ENCODE measurements at regions not wholly inside any gene's neighbourhood (a gene's known extent, or its start where the extent isn't known, plus 50 kb on each side); places are given as distances from the start of the nearest gene placed in this dataset.
"Not testable (repeated sequence)": the region's sequence is repeated elsewhere in the genome, so short reads cannot be mapped to it uniquely, and the experiment has no call there.

- in situ Hi-C loops (cut with MboI; ENCODE audit: low pct_unique_long_range_greater_than_20kb, low sequenced_read_pairs): no loop called here
- no peak for DNase-seq
These were observed 100.4 kb upstream of the NAA20 start for GRCh38 chr20:19916531-19917485.

GRCh38 chr20:19918965-19919329 lies 98.2 kb upstream of the NAA20 start:
- DNase-seq: no peak
- in situ Hi-C loops (cut with MboI; ENCODE audit: low pct_unique_long_range_greater_than_20kb, low sequenced_read_pairs): no loop called here

- no peak for DNase-seq
- in situ Hi-C loops (cut with MboI; ENCODE audit: low pct_unique_long_range_greater_than_20kb, low sequenced_read_pairs): no loop called here
These were observed 96.6 kb upstream of the NAA20 start for GRCh38 chr20:19920381-19921138.

GRCh38 chr20:19921284-19921793 lies 95.8 kb upstream of the NAA20 start:
- in situ Hi-C loops (cut with MboI; ENCODE audit: low pct_unique_long_range_greater_than_20kb, low sequenced_read_pairs): no loop called here

GRCh38 chr20:19921829-19922228 lies 95.3 kb upstream of the NAA20 start:
- DNase-seq; in situ Hi-C loops (cut with MboI; ENCODE audit: low pct_unique_long_range_greater_than_20kb, low sequenced_read_pairs): not testable (repeated sequence)

More at GRCh38 chr20:19921284-19921793, 95.8 kb upstream of the NAA20 start:
- no peak for DNase-seq

- DNase-seq: no peak
- in situ Hi-C loops (cut with MboI; ENCODE audit: low pct_unique_long_range_greater_than_20kb, low sequenced_read_pairs): no loop called here
These were observed 94.4 kb upstream of the NAA20 start for GRCh38 chr20:19922716-19923115.

GRCh38 chr20:19923762-19924161 lies 93.4 kb upstream of the NAA20 start:
- in situ Hi-C loops (cut with MboI; ENCODE audit: low pct_unique_long_range_greater_than_20kb, low sequenced_read_pairs): no loop called here
- DNase-seq: no peak

- in situ Hi-C loops (cut with MboI; ENCODE audit: low pct_unique_long_range_greater_than_20kb, low sequenced_read_pairs): no loop called here
- no peak for DNase-seq
These were observed 92.9 kb upstream of the NAA20 start for GRCh38 chr20:19924255-19924654.

- DNase-seq: no peak
- in situ Hi-C loops (cut with MboI; ENCODE audit: low pct_unique_long_range_greater_than_20kb, low sequenced_read_pairs): no loop called here
These were observed 90.6 kb upstream of the NAA20 start for GRCh38 chr20:19926591-19926990.

GRCh38 chr20:19928328-19929011 lies 88.7 kb upstream of the NAA20 start:
- in situ Hi-C loops (cut with MboI; ENCODE audit: low pct_unique_long_range_greater_than_20kb, low sequenced_read_pairs): no loop called here
- no peak for DNase-seq

- DNase-seq: no peak
- in situ Hi-C loops (cut with MboI; ENCODE audit: low pct_unique_long_range_greater_than_20kb, low sequenced_read_pairs): no loop called here
These were observed 88.2 kb upstream of the NAA20 start for GRCh38 chr20:19929012-19929360.

GRCh38 chr20:19929481-19930145 lies 87.5 kb upstream of the NAA20 start:
- no peak for DNase-seq

GRCh38 chr20:19930426-19930825 lies 86.7 kb upstream of the NAA20 start:
- DNase-seq: no peak
- in situ Hi-C loops (cut with MboI; ENCODE audit: low pct_unique_long_range_greater_than_20kb, low sequenced_read_pairs): no loop called here

More at GRCh38 chr20:19929481-19930145, 87.5 kb upstream of the NAA20 start:
- in situ Hi-C loops (cut with MboI; ENCODE audit: low pct_unique_long_range_greater_than_20kb, low sequenced_read_pairs): no loop called here

- DNase-seq: no peak
- in situ Hi-C loops (cut with MboI; ENCODE audit: low pct_unique_long_range_greater_than_20kb, low sequenced_read_pairs): no loop called here
These were observed 84.9 kb upstream of the NAA20 start for GRCh38 chr20:19932170-19932667.

GRCh38 chr20:19934792-19935491 lies 82.2 kb upstream of the NAA20 start:
- DNase-seq: peak; percentile 44
- in situ Hi-C loops (cut with MboI; ENCODE audit: low pct_unique_long_range_greater_than_20kb, low sequenced_read_pairs): no loop called here

- in situ Hi-C loops (cut with MboI; ENCODE audit: low pct_unique_long_range_greater_than_20kb, low sequenced_read_pairs): no loop called here
- DNase-seq: no peak
These were observed 81.3 kb upstream of the NAA20 start for GRCh38 chr20:19935842-19936241.

- no peak for DNase-seq
- in situ Hi-C loops (cut with MboI; ENCODE audit: low pct_unique_long_range_greater_than_20kb, low sequenced_read_pairs): no loop called here
These were observed 80.5 kb upstream of the NAA20 start for GRCh38 chr20:19936466-19937200.

- DNase-seq: peak; percentile 51
- in situ Hi-C loops (cut with MboI; ENCODE audit: low pct_unique_long_range_greater_than_20kb, low sequenced_read_pairs): no loop called here
These were observed 79.9 kb upstream of the NAA20 start for GRCh38 chr20:19937218-19937617.

Measured in KBM-7 (cell line).